ENCODE measurements at regions not wholly inside any gene's neighbourhood (a gene's known extent, or its start where the extent isn't known, plus 50 kb on each side); places are given as distances from the start of the nearest gene placed in this dataset.
A peak's percentile ranks its signal among the peaks of the same experiment; 100 is the strongest.

DNA sequence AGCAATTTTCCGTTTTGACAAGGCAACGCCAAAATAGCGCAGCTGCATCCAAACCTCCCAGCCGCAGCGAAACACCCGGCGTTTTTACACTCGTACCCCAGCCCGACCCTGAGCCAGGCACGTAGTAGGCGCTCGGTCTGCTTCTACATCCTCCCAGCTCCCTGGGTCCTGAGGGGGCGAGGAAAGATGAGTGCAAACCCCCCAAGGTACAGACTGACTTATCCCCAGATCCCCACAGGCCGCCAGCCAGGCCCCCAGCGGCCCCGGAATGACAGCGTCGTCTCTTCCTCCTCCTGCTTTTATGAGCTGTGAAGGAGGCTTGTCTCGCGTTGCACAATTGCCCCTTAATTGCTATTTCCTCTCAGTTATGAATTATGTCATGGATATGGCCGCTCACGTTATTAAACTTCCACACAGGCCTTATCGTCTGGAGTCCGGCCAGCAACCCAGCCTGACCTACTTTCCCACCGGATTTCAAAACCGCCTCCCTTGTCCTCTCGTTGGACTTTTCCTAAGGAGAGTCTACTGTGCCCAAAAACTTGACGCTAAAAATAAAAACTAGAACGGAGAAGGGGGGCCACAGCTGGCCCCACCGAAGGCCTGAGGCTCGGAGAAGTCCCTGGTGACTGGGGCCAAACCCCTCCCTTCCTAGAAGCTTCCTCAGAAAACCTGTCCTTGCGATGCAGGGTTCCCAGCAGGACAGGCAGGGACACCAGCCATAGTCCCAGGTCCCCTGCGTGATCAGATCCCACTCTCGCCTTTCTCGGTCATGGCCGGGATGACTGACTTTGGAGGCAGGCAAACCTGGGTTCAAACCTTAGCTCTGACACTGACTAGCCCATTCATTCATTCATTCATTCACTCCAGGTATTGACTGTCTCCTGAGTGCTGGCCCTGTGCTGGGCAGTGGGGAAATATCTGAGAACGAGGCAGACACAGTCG lies 130.9 kb upstream of the PTPN1 start:
- Histone ChIP-seq H4K20me1 (replicated peaks; ENCODE audit: control insufficient read depth, insufficient read depth, low read length) (no peaks in the 10 kb centered on the region), H3K9me3 (replicated peaks; ENCODE audit: control insufficient read depth, insufficient read depth, low read depth, low read length) (no peaks in the 10 kb centered on the region), H3K36me3 (ENCODE audit: control insufficient read depth, insufficient read depth, low read length) (no peaks in the 10 kb centered on the region), H3K4me1 (replicated peaks in 1 of 2; ENCODE audit: control insufficient read depth in 2 of 2, insufficient read depth in 2 of 2, low read length in 2 of 2) (peaks cover 26 to 40% of the 10 kb centered on the region in 2 experiments), H3K79me2 (ENCODE audit: control insufficient read depth, insufficient read depth, low read length) (no peaks in the 10 kb centered on the region), H3K4me3 (no peak overlapping the region), H3K27ac (ENCODE audit: extremely low read depth, low read depth, low read length) (no peak overlapping the region), H2AFZ (ENCODE audit: low read depth, low read length) (peak overlapping the region; percentile 74), H3K9me1 (ENCODE audit: control insufficient read depth, insufficient read depth, low read length) (no peaks in the 10 kb centered on the region), H3K4me2 (ENCODE audit: insufficient read depth, low read length) (no peak overlapping the region), H3K27me3 (ENCODE audit: control insufficient read depth in 2 of 2, insufficient read depth in 2 of 2, low read length in 2 of 2) (no peaks in the 10 kb centered on the region), H3K9ac (ENCODE audit: insufficient read depth in 1 of 2, low read depth in 2 of 2, low read length in 2 of 2) (peak overlapping the region in 1 of 2 experiments; percentile 77; a peak in 2 of 4 replicates)
- ATAC-seq = no peak; the same call in 2 of the 3 replicates
- BruUV-seq (replicated peaks) = no TSS peak
- intact Hi-C loops (cut with micrococcal nuclease) (no loop called here), in situ Hi-C loops (cut with MboI) (no loop called here)
- WGBS (ENCODE audit: insufficient coverage, low coverage, missing lambda C conversion rate) = 55% methylated on average over 32 of the region's 38 CpGs
- ChIA-PET POLR2A (interaction anchor here (0.6 to 0.7 kb wide), 2 partner anchors 50 to 192 kb away, joined by 3 read pairs; no protein-coding TSS in a partner anchor), CTCF (ENCODE audit: low intra/inter-chr PET ratio) (no interaction called here)
- FAIRE-seq = no peak
- no peak for DNase-seq (ENCODE audit: extremely low read depth in 1 of 4, low spot score in 3 of 4)
- TF ChIP-seq CEBPG (CRISPR knock-in tag; IDR thresholded peaks at IDR 0.05) (peak; percentile 84), CEBPG (tag; conservative IDR thresholded peaks at IDR 0.05 in 1 of 2, IDR thresholded peaks at IDR 0.05 in 1 of 2) (peak; percentile 69 to 89; a peak in 3 of 4 replicates), ATF7 (IDR thresholded peaks at IDR 0.05) (peak; percentile 30; the same call in 1 of the 2 replicates)
- TF ChIP-seq, protein P1, sequence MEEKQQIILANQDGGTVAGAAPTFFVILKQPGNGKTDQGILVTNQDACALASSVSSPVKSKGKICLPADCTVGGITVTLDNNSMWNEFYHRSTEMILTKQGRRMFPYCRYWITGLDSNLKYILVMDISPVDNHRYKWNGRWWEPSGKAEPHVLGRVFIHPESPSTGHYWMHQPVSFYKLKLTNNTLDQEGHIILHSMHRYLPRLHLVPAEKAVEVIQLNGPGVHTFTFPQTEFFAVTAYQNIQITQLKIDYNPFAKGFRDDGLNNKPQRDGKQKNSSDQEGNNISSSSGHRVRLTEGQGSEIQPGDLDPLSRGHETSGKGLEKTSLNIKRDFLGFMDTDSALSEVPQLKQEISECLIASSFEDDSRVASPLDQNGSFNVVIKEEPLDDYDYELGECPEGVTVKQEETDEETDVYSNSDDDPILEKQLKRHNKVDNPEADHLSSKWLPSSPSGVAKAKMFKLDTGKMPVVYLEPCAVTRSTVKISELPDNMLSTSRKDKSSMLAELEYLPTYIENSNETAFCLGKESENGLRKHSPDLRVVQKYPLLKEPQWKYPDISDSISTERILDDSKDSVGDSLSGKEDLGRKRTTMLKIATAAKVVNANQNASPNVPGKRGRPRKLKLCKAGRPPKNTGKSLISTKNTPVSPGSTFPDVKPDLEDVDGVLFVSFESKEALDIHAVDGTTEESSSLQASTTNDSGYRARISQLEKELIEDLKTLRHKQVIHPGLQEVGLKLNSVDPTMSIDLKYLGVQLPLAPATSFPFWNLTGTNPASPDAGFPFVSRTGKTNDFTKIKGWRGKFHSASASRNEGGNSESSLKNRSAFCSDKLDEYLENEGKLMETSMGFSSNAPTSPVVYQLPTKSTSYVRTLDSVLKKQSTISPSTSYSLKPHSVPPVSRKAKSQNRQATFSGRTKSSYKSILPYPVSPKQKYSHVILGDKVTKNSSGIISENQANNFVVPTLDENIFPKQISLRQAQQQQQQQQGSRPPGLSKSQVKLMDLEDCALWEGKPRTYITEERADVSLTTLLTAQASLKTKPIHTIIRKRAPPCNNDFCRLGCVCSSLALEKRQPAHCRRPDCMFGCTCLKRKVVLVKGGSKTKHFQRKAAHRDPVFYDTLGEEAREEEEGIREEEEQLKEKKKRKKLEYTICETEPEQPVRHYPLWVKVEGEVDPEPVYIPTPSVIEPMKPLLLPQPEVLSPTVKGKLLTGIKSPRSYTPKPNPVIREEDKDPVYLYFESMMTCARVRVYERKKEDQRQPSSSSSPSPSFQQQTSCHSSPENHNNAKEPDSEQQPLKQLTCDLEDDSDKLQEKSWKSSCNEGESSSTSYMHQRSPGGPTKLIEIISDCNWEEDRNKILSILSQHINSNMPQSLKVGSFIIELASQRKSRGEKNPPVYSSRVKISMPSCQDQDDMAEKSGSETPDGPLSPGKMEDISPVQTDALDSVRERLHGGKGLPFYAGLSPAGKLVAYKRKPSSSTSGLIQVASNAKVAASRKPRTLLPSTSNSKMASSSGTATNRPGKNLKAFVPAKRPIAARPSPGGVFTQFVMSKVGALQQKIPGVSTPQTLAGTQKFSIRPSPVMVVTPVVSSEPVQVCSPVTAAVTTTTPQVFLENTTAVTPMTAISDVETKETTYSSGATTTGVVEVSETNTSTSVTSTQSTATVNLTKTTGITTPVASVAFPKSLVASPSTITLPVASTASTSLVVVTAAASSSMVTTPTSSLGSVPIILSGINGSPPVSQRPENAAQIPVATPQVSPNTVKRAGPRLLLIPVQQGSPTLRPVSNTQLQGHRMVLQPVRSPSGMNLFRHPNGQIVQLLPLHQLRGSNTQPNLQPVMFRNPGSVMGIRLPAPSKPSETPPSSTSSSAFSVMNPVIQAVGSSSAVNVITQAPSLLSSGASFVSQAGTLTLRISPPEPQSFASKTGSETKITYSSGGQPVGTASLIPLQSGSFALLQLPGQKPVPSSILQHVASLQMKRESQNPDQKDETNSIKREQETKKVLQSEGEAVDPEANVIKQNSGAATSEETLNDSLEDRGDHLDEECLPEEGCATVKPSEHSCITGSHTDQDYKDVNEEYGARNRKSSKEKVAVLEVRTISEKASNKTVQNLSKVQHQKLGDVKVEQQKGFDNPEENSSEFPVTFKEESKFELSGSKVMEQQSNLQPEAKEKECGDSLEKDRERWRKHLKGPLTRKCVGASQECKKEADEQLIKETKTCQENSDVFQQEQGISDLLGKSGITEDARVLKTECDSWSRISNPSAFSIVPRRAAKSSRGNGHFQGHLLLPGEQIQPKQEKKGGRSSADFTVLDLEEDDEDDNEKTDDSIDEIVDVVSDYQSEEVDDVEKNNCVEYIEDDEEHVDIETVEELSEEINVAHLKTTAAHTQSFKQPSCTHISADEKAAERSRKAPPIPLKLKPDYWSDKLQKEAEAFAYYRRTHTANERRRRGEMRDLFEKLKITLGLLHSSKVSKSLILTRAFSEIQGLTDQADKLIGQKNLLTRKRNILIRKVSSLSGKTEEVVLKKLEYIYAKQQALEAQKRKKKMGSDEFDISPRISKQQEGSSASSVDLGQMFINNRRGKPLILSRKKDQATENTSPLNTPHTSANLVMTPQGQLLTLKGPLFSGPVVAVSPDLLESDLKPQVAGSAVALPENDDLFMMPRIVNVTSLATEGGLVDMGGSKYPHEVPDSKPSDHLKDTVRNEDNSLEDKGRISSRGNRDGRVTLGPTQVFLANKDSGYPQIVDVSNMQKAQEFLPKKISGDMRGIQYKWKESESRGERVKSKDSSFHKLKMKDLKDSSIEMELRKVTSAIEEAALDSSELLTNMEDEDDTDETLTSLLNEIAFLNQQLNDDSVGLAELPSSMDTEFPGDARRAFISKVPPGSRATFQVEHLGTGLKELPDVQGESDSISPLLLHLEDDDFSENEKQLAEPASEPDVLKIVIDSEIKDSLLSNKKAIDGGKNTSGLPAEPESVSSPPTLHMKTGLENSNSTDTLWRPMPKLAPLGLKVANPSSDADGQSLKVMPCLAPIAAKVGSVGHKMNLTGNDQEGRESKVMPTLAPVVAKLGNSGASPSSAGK (IDR thresholded peaks at IDR 0.05) = peak; percentile 68
- TF ChIP-seq, protein P2, sequence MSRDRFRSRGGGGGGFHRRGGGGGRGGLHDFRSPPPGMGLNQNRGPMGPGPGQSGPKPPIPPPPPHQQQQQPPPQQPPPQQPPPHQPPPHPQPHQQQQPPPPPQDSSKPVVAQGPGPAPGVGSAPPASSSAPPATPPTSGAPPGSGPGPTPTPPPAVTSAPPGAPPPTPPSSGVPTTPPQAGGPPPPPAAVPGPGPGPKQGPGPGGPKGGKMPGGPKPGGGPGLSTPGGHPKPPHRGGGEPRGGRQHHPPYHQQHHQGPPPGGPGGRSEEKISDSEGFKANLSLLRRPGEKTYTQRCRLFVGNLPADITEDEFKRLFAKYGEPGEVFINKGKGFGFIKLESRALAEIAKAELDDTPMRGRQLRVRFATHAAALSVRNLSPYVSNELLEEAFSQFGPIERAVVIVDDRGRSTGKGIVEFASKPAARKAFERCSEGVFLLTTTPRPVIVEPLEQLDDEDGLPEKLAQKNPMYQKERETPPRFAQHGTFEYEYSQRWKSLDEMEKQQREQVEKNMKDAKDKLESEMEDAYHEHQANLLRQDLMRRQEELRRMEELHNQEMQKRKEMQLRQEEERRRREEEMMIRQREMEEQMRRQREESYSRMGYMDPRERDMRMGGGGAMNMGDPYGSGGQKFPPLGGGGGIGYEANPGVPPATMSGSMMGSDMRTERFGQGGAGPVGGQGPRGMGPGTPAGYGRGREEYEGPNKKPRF (IDR thresholded peaks at IDR 0.05; ENCODE audit: low read depth, low read length) = no peak

Measured in K562 (cell line).